ENCODE measurements at regions not wholly inside any gene's neighbourhood (a gene's known extent, or its start where the extent isn't known, plus 50 kb on each side); places are given as distances from the start of the nearest gene placed in this dataset.

DNA sequence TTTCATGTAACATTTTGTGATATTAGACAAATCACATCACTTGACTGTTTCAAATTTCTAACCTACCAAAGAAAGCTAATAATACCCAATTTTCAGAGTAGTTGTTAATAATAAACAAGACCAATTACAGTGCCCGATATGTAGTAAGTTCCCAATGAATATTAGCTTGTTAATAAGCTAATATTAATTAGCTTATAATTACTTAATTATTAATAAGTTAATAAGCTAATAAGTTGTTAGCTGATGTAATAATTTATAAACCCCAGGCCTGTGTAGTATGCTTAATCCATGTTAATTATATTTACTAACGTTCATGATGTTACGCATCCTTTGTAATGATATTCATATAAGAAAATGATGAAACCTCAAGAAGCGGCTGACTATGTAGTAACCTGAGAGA lies 643.8 kb upstream of the KIRREL3 start:
- Mint-ChIP-seq H3K4me1 (no peaks in the 10 kb centered on the region), H3K27me3 (no peaks in the 10 kb centered on the region), H3K36me3 (no peaks in the 10 kb centered on the region), H3K4me3 (no peak overlapping the region), H3K27ac (no peak overlapping the region), H3K9me3 (peaks cover 1% of the 10 kb centered on the region)
- no peak for DNase-seq (ENCODE audit: low spot score in 2 of 2)
- ATAC-seq (ENCODE audit: low read depth), result no peak

DNA sequence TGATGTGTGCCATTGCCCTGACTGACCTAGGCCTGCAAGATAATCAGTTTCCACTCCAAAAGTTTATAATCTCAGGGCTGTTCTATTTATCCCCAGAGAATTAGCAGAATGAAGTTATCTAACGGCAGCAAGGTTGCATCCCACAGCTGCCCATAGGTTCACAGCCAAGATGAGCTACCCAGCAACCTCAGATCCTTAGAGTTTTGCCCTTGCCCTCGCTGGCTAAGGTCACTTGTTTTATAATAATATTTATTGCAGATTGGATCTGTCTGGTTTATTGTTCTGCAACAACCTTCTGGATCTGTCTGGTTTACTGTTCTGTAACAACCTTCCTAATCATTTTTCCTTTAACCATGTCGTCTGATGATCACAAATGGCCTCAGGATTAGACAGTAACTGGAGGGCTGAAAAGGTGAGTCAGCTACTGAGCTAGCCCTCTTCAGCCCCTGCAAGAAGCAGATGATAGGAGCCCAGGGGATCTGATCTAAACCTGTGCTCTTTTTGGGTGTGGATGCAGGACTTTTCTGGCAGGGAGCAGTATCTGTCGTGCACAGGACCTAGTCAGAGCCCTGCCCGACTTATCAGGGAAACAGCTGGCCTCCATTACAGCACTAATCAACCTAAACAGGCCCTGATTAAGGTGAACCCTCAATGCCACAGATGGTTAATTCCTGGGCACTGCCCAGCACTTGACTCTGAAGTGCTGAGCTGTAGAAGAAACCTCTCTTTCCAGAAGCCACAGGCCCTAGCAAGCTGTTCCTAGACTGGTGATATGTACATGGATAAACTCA lies 642.9 kb upstream of the KIRREL3 start:
- H3K4me3 Mint-ChIP-seq, result no peak overlapping the region
- DNase-seq (ENCODE audit: low spot score in 2 of 2) (no peak), ATAC-seq (ENCODE audit: low read depth) (no peak)
- no peaks in the 10 kb centered on the region for H3K4me1 Mint-ChIP-seq
- H3K27me3 Mint-ChIP-seq, result no peaks in the 10 kb centered on the region
- no peaks in the 10 kb centered on the region for H3K36me3 Mint-ChIP-seq
- H3K9me3 Mint-ChIP-seq, result peaks cover 1% of the 10 kb centered on the region
- no peak overlapping the region for H3K27ac Mint-ChIP-seq

DNA sequence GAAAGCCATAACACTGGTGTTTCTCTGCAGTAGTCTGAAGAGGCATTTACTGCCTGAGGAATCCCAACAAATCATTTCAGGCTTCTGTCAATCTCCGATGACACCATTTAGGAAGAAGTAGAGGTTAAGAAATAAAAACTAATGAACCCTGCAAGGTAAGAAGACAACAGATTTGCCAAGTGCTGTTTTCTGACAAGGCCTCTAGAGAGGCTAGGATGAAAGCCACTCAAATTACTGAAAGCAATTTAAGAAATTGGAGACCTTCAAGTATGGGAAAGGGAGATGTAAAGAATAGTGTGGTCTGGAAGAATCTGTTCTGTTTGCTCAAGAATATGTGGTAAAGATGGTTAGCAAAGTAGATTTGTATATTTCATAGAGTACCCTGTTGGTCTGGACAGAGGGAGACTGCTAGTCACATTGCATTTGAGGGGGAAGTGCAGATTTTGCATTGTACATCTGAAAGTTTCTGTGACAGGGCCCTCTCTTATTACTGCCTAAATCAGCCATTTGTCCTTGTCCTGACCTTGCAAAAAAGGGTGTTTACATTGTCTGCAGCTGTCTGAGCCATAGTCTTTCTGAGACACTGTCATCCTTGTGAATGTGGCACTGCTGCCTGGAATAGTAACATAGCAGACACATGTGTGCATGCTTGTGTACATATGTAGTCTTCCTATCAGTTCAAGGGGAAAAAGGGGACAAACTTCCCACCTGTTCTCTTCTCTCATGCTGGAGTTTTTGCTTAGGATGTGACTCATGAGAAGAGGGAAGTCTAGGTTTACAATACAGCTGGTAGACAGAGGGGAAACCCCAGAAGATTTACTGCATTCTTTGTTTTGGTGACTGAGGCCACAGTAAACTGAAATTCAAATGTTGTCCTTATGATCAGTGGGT lies 640.2 kb upstream of the KIRREL3 start:
- H3K4me1 Mint-ChIP-seq, result no peaks in the 10 kb centered on the region
- DNase-seq (ENCODE audit: low spot score in 2 of 2), result no peak
- H3K4me3 Mint-ChIP-seq, result no peak overlapping the region
- H3K36me3 Mint-ChIP-seq, result no peaks in the 10 kb centered on the region
- no peak for ATAC-seq (ENCODE audit: low read depth)
- H3K27me3 Mint-ChIP-seq, result no peaks in the 10 kb centered on the region
- no peak overlapping the region for H3K27ac Mint-ChIP-seq
- no peaks in the 10 kb centered on the region for H3K9me3 Mint-ChIP-seq

DNA sequence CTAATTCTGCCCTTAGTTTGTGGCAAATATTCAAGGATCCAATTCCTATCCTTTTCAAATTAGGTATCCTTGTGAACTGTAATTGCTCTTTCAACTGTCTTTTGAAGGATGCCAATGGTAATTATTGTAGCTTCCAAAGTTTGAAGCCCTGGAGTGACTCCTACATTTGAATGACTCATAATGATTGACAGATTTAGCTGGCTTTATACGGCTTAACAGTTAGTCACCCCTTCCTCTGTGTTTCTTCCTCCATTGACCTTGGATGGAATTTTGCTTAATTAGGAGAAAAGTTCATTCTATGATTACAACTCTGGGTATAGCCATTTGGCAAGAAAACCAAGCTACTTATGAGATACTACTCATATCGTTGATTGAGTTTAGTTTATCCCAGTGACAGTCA lies 639.3 kb upstream of the KIRREL3 start:
- no peaks in the 10 kb centered on the region for H3K36me3 Mint-ChIP-seq
- no peaks in the 10 kb centered on the region for H3K27me3 Mint-ChIP-seq
- H3K27ac Mint-ChIP-seq, result no peak overlapping the region
- DNase-seq (ENCODE audit: low spot score in 2 of 2) (no peak), ATAC-seq (ENCODE audit: low read depth) (no peak)
- H3K9me3 Mint-ChIP-seq, result no peaks in the 10 kb centered on the region
- no peaks in the 10 kb centered on the region for H3K4me1 Mint-ChIP-seq
- no peak overlapping the region for H3K4me3 Mint-ChIP-seq

DNA sequence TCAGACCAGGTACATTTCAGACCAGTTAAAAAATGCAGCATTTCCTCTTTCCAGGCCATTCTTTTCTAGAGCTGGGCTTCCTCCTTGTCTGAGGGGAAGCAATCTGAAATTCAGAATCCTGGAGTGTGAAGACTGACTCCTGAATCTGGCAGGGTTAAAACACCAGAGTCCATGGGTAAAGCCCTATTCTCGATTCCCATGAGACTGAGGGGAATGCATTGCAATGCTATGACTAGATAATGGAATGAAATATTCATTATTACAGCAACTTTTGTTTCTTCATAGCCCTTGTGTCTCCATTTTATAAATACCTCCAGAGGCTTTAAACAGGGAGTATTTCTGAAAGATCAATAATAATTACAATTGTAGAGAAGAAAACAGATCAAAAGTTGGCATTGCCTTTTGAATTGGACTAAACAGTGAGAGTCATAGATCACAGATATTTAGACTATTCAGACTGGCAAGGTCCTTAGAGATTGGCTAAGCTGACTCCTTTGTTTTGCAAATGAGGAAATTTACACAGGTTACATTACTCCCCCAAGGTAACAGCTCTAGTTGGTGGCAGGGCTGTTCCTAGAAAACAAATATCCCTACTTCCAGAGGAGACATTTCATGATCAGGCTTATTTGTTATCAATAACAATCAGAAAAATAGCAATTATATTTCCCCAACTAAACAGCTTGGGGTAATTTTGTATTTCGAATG lies 632.6 kb upstream of the KIRREL3 start:
- no peak overlapping the region for H3K27ac Mint-ChIP-seq

DNA sequence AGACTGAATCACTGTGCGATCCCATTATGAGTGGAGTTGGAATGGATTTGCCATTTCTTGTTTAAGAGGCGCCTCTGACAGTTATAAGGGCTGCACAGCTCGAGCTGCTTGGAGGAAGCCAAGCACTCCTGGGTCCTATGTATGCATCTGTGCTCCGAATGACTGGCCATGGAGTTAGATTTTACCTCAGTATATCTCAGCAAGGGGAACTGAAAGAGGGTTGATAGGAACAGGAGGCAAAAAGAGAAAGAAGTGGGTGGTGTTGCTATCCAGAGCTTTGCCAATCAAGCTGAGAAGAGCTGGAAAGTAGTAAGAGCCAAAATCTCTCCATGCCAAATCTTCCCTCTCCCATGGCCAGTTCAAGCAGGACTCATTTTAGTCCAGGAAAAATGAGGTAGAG lies 632.0 kb upstream of the KIRREL3 start:
- H3K27me3 Mint-ChIP-seq, result no peaks in the 10 kb centered on the region
- H3K9me3 Mint-ChIP-seq, result no peaks in the 10 kb centered on the region
- no peak for ATAC-seq (ENCODE audit: low read depth)
- no peaks in the 10 kb centered on the region for H3K4me1 Mint-ChIP-seq
- no peak overlapping the region for H3K4me3 Mint-ChIP-seq
- no peaks in the 10 kb centered on the region for H3K36me3 Mint-ChIP-seq
- H3K27ac Mint-ChIP-seq, result no peak overlapping the region
- no peak for DNase-seq (ENCODE audit: low spot score in 2 of 2)

More for the DNA sequence above, 632.6 kb upstream of the KIRREL3 start:
- no peak for ATAC-seq (ENCODE audit: low read depth)
- Mint-ChIP-seq H3K27me3 (no peaks in the 10 kb centered on the region), H3K4me3 (no peak overlapping the region), H3K36me3 (no peaks in the 10 kb centered on the region), H3K9me3 (no peaks in the 10 kb centered on the region), H3K4me1 (no peaks in the 10 kb centered on the region)
- DNase-seq (ENCODE audit: low spot score in 2 of 2), result no peak

DNA sequence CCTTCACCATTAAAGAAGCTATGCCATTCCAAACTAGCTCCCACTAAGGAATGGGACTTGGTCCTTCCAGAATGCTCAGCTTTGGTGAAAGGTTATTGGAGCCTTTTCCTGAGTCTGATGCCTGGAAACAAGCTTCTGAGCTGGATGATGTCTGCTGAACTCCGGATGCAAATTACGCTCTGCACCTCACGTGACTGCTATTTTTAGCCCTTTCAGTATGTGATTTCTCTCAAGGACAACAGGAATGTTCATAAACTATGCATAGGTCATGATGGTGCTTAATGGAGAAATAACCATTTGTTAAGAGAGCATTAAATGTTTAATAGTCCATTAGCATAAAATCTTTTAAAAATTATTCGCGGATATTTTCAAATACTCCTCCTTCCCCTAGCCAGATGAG lies 631.4 kb upstream of the KIRREL3 start:
- no peaks in the 10 kb centered on the region for H3K27me3 Mint-ChIP-seq
- DNase-seq (ENCODE audit: low spot score in 2 of 2) (no peak), ATAC-seq (ENCODE audit: low read depth) (no peak)
- H3K9me3 Mint-ChIP-seq, result no peaks in the 10 kb centered on the region
- H3K4me1 Mint-ChIP-seq, result no peaks in the 10 kb centered on the region
- H3K27ac Mint-ChIP-seq, result no peak overlapping the region
- no peaks in the 10 kb centered on the region for H3K36me3 Mint-ChIP-seq
- no peak overlapping the region for H3K4me3 Mint-ChIP-seq

DNA sequence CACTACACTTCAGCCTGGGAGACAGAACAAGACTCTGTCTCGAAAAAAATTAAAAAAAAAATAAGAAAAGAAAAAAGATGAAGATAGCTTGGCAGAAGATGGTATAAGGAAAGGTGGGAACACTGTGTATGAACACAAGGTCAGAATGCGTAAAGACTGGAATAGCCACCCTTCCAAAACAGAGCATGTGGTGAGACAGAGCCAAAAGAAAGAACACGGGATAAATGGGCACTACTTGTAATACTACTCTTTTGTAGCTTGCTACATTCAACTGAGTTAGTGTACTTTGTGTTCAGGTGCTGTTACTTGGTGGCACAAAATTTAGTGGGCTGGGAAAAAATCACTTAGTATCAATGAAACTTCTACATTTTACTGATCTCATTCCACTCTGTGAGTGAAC lies 628.6 kb upstream of the KIRREL3 start:
- H3K36me3 Mint-ChIP-seq, result no peaks in the 10 kb centered on the region
- no peaks in the 10 kb centered on the region for H3K4me1 Mint-ChIP-seq
- H3K27me3 Mint-ChIP-seq, result no peaks in the 10 kb centered on the region
- no peak overlapping the region for H3K27ac Mint-ChIP-seq
- H3K4me3 Mint-ChIP-seq, result no peak overlapping the region
- H3K9me3 Mint-ChIP-seq, result no peaks in the 10 kb centered on the region
- no peak for ATAC-seq (ENCODE audit: low read depth)
- DNase-seq (ENCODE audit: low spot score in 2 of 2), result no peak

DNA sequence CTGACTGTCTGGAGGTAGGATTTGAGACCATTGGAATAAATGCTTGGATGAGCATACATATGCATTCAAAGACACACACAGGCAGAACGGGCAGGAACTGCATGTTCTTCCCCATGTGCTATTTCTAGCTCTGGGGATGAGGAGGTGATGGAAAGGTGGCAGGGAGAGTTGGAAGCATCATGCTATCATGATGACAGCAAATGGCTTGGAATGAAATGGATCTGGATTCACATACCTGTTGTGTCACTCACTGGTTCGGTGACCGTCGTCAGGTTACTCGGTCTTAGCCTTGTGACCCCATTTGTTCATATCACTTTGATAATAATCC lies 627.9 kb upstream of the KIRREL3 start:
- no peak overlapping the region for H3K27ac Mint-ChIP-seq
- no peaks in the 10 kb centered on the region for H3K36me3 Mint-ChIP-seq
- H3K4me3 Mint-ChIP-seq, result no peak overlapping the region
- no peaks in the 10 kb centered on the region for H3K9me3 Mint-ChIP-seq
- no peak for DNase-seq (ENCODE audit: low spot score in 2 of 2)
- no peak for ATAC-seq (ENCODE audit: low read depth)
- H3K27me3 Mint-ChIP-seq, result no peaks in the 10 kb centered on the region
- no peaks in the 10 kb centered on the region for H3K4me1 Mint-ChIP-seq

DNA sequence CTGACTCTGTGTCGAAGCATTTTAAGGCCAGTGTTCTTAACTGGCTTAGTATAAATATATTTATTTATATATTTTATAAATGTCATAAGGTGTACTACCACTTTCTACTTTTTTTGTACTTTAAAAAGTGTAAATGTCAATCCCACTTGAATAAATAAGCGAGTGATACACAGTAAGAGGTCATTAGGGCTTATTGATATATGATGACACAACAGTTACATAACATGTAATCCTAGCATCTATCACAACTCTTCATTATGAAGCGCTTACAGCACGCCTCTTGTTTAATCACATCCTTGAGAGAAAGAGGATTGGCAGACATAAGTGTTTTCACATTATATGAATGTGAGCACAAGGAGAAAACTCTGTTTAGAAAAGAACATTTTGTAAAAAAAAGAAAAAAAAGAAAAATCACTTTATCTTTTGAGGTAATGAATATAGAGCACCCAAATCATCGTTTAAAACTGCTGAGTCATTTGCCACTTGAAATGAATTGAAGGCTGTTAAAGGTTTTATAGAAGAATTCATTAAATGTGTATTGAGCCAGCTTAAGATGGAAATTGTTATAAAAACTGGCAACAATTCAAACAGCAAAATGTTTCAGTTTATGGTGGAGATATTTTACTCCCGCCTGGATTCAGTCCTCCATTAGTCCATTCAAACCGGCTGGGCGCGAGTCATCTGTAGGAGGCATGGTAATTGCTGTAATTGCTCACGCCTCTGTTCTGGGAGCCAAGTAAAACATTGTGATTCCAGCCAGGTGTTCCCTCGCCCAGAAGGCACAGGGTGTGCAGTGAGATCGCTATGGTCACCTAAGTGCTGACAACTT lies 627.3 kb upstream of the KIRREL3 start:
- H3K36me3 Mint-ChIP-seq, result no peaks in the 10 kb centered on the region
- no peaks in the 10 kb centered on the region for H3K27me3 Mint-ChIP-seq
- no peak overlapping the region for H3K4me3 Mint-ChIP-seq
- DNase-seq (ENCODE audit: low spot score in 2 of 2), result no peak
- no peak overlapping the region for H3K27ac Mint-ChIP-seq
- no peaks in the 10 kb centered on the region for H3K9me3 Mint-ChIP-seq
- no peak for ATAC-seq (ENCODE audit: low read depth)
- no peaks in the 10 kb centered on the region for H3K4me1 Mint-ChIP-seq

DNA sequence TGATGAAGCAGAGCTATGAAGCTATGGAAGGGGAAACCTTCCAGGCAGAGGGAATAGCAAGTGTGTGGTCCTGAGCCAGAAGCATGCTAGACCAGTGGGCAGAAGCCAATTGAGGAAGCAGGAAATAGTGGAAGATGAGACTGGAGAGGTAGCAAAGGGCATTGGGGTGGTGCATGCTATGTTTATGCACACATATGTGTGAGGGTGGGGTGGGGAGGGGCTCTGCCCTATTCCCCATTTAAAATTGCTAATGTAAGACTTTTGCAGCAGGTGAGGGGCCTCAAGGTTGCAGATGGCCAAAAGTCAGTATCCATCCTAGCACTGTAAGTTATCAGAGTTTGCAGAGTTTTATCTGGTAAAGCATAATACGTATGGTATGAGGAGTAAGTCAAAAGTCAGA lies 626.6 kb upstream of the KIRREL3 start:
- Mint-ChIP-seq H3K4me3 (no peak overlapping the region), H3K27me3 (no peaks in the 10 kb centered on the region), H3K27ac (no peak overlapping the region), H3K36me3 (no peaks in the 10 kb centered on the region), H3K4me1 (no peaks in the 10 kb centered on the region), H3K9me3 (no peaks in the 10 kb centered on the region)
- no peak for DNase-seq (ENCODE audit: low spot score in 2 of 2)
- no peak for ATAC-seq (ENCODE audit: low read depth)

DNA sequence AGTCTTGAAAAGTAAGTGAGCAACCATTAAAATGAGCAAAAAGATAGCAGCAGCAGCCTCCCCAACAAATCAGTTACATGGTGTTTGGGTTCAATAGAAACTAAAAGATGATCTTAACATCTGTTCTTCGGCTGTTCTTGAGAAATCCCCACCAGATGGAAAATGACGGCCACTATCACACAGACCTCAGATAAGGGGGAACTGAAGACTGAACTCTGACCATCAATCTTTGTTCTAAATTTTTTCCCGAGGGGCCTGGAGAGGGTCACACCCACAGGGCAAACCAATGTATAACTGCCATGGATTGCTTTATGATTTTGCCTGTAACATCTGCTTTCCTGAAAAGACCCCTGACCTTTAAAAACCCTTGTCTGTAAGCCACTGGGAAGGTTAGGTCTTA lies 624.8 kb upstream of the KIRREL3 start:
- DNase-seq (ENCODE audit: low spot score in 2 of 2) (no peak), ATAC-seq (ENCODE audit: low read depth) (no peak)
- Mint-ChIP-seq H3K27me3 (no peaks in the 10 kb centered on the region), H3K4me1 (no peaks in the 10 kb centered on the region), H3K9me3 (no peaks in the 10 kb centered on the region), H3K4me3 (no peak overlapping the region), H3K27ac (no peak overlapping the region), H3K36me3 (no peaks in the 10 kb centered on the region)

DNA sequence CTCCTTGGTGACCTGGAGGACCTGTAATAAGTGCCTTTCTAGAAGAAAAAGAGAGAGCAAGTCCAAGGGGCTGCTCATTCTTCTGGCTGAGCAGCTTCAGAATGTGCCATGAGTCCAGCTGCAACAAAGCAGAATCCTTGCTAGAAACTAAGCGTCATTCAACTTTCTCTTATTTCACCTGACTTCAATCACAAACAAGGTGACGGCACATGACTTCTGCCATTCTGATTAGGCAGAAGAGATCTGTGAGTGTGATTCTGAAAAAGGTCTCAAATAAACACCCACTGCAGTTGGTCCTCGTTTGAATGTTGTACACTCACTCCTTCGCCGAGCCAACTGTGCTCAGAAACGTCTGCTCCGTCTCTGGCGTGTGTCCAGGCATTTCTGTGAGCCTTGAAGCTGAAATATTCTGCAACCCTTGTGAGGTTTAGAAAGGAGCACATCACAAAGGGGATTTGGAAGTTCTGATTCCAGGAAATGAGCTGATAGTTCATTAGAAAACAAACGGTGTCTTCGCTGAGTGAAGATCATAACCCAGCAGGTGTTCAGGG lies 623.8 kb upstream of the KIRREL3 start:
- Mint-ChIP-seq H3K9me3 (no peaks in the 10 kb centered on the region), H3K27me3 (no peaks in the 10 kb centered on the region), H3K4me1 (no peaks in the 10 kb centered on the region), H3K36me3 (no peaks in the 10 kb centered on the region), H3K27ac (no peak overlapping the region), H3K4me3 (no peak overlapping the region)
- no peak for DNase-seq (ENCODE audit: low spot score in 2 of 2)
- no peak for ATAC-seq (ENCODE audit: low read depth)
